Effector memory CD4-positive, alpha-beta T cell (primary cell): ENCODE measurements at regions not wholly inside any gene's neighbourhood (a gene's known extent, or its start where the extent isn't known, plus 50 kb on each side); places are given as distances from the start of the nearest gene placed in this dataset.
"Not testable (repeated sequence)": the region's sequence is repeated elsewhere in the genome, so short reads cannot be mapped to it uniquely, and the experiment has no call there.

Experiments
- DNase-seq, 3 donors: peaks; one replicate each; pipeline ENCODE4 v3.0.0-alpha.2; 2020
- H3K27ac ChIP-seq: 2 replicates; pipeline ENCODE4 v1.7.0; 2013; ENCODE audit warnings: mild to moderate bottlenecking, low read length, moderate library complexity; ENCODE audit not compliant: insufficient read depth, poor library complexity, severe bottlenecking
- H3K27me3 ChIP-seq: replicated peaks from 2 replicates; pipeline ENCODE4 v1.7.0; 2013; ENCODE audit warnings: mild to moderate bottlenecking, low read length; ENCODE audit not compliant: insufficient read depth, control insufficient read depth, poor library complexity, severe bottlenecking
- H3K36me3 ChIP-seq: 2 replicates; pipeline ENCODE4 v1.7.0; 2013; ENCODE audit warnings: mild to moderate bottlenecking, low read length, moderate library complexity; ENCODE audit not compliant: control insufficient read depth, insufficient read depth
- H3K4me1 ChIP-seq: 2 replicates; pipeline ENCODE4 v1.7.0; 2013; ENCODE audit warnings: low read length, mild to moderate bottlenecking; ENCODE audit not compliant: control insufficient read depth, insufficient read depth, poor library complexity, severe bottlenecking
- H3K4me3 ChIP-seq: 2 replicates; pipeline ENCODE4 v1.7.0; 2013; ENCODE audit warnings: low read length, low read depth, mild to moderate bottlenecking; ENCODE audit not compliant: insufficient read depth, poor library complexity, severe bottlenecking
- H3K9me3 ChIP-seq: 2 replicates; pipeline ENCODE4 v1.7.0; 2013; ENCODE audit warnings: mild to moderate bottlenecking, low read length, moderate library complexity; ENCODE audit not compliant: control insufficient read depth

GRCh38 chr4:72893354-72894066 lies 176.0 kb downstream of the COX18 start:
- Histone ChIP-seq H3K9me3 (no peaks in the 10 kb centered on the region), H3K27me3 (no peaks in the 10 kb centered on the region), H3K36me3 (no peaks in the 10 kb centered on the region), H3K4me1 (no peaks in the 10 kb centered on the region), H3K27ac (no peak overlapping the region), H3K4me3 (no peak overlapping the region)
- no peak for DNase-seq

- H3K27ac ChIP-seq: no peak overlapping the region
- H3K27me3 ChIP-seq: no peaks in the 10 kb centered on the region
- no peak overlapping the region for H3K4me3 ChIP-seq
- H3K9me3 ChIP-seq: no peaks in the 10 kb centered on the region
- no peaks in the 10 kb centered on the region for H3K4me1 ChIP-seq
- H3K36me3 ChIP-seq: no peaks in the 10 kb centered on the region
- DNase-seq: no peak
These were observed 181.2 kb downstream of the COX18 start for GRCh38 chr4:72888331-72888730.

- no peak for DNase-seq
- Histone ChIP-seq H3K9me3 (no peaks in the 10 kb centered on the region), H3K4me1 (no peaks in the 10 kb centered on the region), H3K4me3 (no peak overlapping the region), H3K27me3 (no peaks in the 10 kb centered on the region), H3K36me3 (no peaks in the 10 kb centered on the region), H3K27ac (no peak overlapping the region)
These were observed 182.4 kb downstream of the COX18 start for GRCh38 chr4:72887152-72887551.

GRCh38 chr4:72886602-72887001 lies 182.9 kb downstream of the COX18 start:
- Histone ChIP-seq H3K9me3 (no peaks in the 10 kb centered on the region), H3K36me3 (no peaks in the 10 kb centered on the region), H3K27me3 (no peaks in the 10 kb centered on the region), H3K4me3 (no peak overlapping the region), H3K4me1 (no peaks in the 10 kb centered on the region), H3K27ac (no peak overlapping the region)
- no peak for DNase-seq

GRCh38 chr4:72884225-72884624 lies 185.3 kb downstream of the COX18 start:
- H3K9me3 ChIP-seq, DNase-seq, H3K27me3 ChIP-seq, H3K36me3 ChIP-seq, H3K27ac ChIP-seq, H3K4me1 ChIP-seq, H3K4me3 ChIP-seq: not testable (repeated sequence)

GRCh38 chr4:72876946-72877345 lies 192.6 kb downstream of the COX18 start:
- no peak overlapping the region for H3K27ac ChIP-seq
- no peaks in the 10 kb centered on the region for H3K9me3 ChIP-seq
- no peak overlapping the region for H3K4me3 ChIP-seq
- DNase-seq: no peak
- no peaks in the 10 kb centered on the region for H3K27me3 ChIP-seq
- H3K4me1 ChIP-seq: no peaks in the 10 kb centered on the region
- H3K36me3 ChIP-seq: no peaks in the 10 kb centered on the region

GRCh38 chr4:72875545-72875944 lies 194.0 kb downstream of the COX18 start:
- H3K36me3 ChIP-seq: no peaks in the 10 kb centered on the region
- H3K9me3 ChIP-seq: no peaks in the 10 kb centered on the region
- H3K27ac ChIP-seq: no peak overlapping the region
- no peaks in the 10 kb centered on the region for H3K27me3 ChIP-seq
- DNase-seq: no peak
- no peak overlapping the region for H3K4me3 ChIP-seq
- no peaks in the 10 kb centered on the region for H3K4me1 ChIP-seq

GRCh38 chr4:72875138-72875537 lies 194.4 kb downstream of the COX18 start:
- H3K27me3 ChIP-seq: no peaks in the 10 kb centered on the region
- H3K36me3 ChIP-seq: no peaks in the 10 kb centered on the region
- H3K4me1 ChIP-seq: no peaks in the 10 kb centered on the region
- no peak overlapping the region for H3K27ac ChIP-seq
- no peaks in the 10 kb centered on the region for H3K9me3 ChIP-seq
- H3K4me3 ChIP-seq: no peak overlapping the region
- no peak for DNase-seq

GRCh38 chr4:72864898-72865297 lies 204.6 kb downstream of the COX18 start:
- H3K36me3 ChIP-seq: no peaks in the 10 kb centered on the region
- no peak overlapping the region for H3K4me3 ChIP-seq
- no peaks in the 10 kb centered on the region for H3K27me3 ChIP-seq
- no peaks in the 10 kb centered on the region for H3K9me3 ChIP-seq
- no peaks in the 10 kb centered on the region for H3K4me1 ChIP-seq
- H3K27ac ChIP-seq: no peak overlapping the region
- no peak for DNase-seq

GRCh38 chr4:72864277-72864676 lies 205.2 kb downstream of the COX18 start:
- H3K36me3 ChIP-seq, H3K27me3 ChIP-seq, H3K9me3 ChIP-seq, DNase-seq, H3K4me3 ChIP-seq, H3K27ac ChIP-seq, H3K4me1 ChIP-seq: not testable (repeated sequence)
